HCT116 (cell line): ENCODE measurements at regions not wholly inside any gene's neighbourhood (a gene's known extent, or its start where the extent isn't known, plus 50 kb on each side); places are given as distances from the start of the nearest gene placed in this dataset.

Experiments used
- ATAC-seq: fragments of 200-7000 bp; cut with Tn5 transposase; 2 replicates; pipeline ENCODE4 v1.9.1; 2020; ENCODE audit warnings: mild to moderate bottlenecking, moderate library complexity
- BruUV-seq: library from RNA; stranded (reverse); fragments of 400-500 nt; replicated peaks from 2 replicates; lab custom pipeline; 2021; lab: Mats Ljungman, UMichigan
- CTCF ChIA-PET: fragments of 300-600 bp; sonication (Branson Sonifier 250); formaldehyde crosslinking; loops from one replicate; lab custom pipeline; 2021; ENCODE audit warnings: antibody characterized with exemption; lab: Charles Lee
- POLR2A ChIA-PET: fragments of 300-600, 350-600 bp; sonication (Branson Sonifier 250); formaldehyde crosslinking; loops from one replicate; lab custom pipeline; 2021; ENCODE audit warnings: antibody characterized with exemption; lab: Charles Lee
- RAD21 ChIA-PET, 2 experiments: fragments of 300-600 bp; sonication (Branson Sonifier 250); formaldehyde crosslinking; loops; one replicate each; lab custom pipeline; 2023; ENCODE audit warnings: low total read pairs in 2 of 2; ENCODE audit not compliant: uncharacterized antibody in 2 of 2, unreplicated experiment in 2 of 2, low non-redundant PET in 1 of 2; lab: Charles Lee
- DNase-seq: peaks from one replicate; pipeline ENCODE4 v3.0.0-alpha.2; 2010; ENCODE audit warnings: low read depth, low spot score
- H2AFZ ChIP-seq: fragments of 200-600 bp; shearing (Covaris generic), sonication (generic); 2 replicates; pipeline ENCODE4 v1.6.1; 2017; ENCODE audit warnings: low read depth, mixed run types, mixed read lengths, antibody characterized with exemption, low read length; ENCODE audit not compliant: poor library complexity, severe bottlenecking
- H3K27ac ChIP-seq: 2 replicates; pipeline ENCODE4 v1.5.1; 2012; ENCODE audit warnings: low read depth, low read length
- H3K27me3 ChIP-seq: fragments of 200-600 bp; sonication (generic); 2 replicates; pipeline ENCODE4 v1.6.1; 2016; ENCODE audit warnings: mixed run types, low read length, mixed read lengths; ENCODE audit not compliant: insufficient read depth
- H3K36me3 ChIP-seq, 2 experiments: fragments of 200-500 bp in 1 of 2; fragments of 200-600 bp in 1 of 2; sonication (Bioruptor generic) in 1 of 2; sonication (generic) in 1 of 2; 2 replicates each; pipeline versions ENCODE4 v1.5.1 to v1.6.1; 2014 to 2016; ENCODE audit warnings: low read length in 2 of 2, inconsistent platforms in 1 of 2, mixed read lengths in 1 of 2, mixed run types in 1 of 2; ENCODE audit not compliant: insufficient read depth in 2 of 2, control insufficient read depth in 1 of 2
- H3K4me1 ChIP-seq, 2 experiments: fragments of 200-600 bp in 1 of 2; sonication (generic) in 1 of 2; 2 replicates each; pipeline versions ENCODE4 v1.5.1 to v1.6.1; 2012 to 2017; ENCODE audit warnings: low read length in 2 of 2, inconsistent platforms in 1 of 2, mild to moderate bottlenecking in 1 of 2, mixed read lengths in 1 of 2, mixed run types in 1 of 2, moderate library complexity in 1 of 2; ENCODE audit not compliant: insufficient read depth in 2 of 2, control insufficient read depth in 1 of 2
- H3K4me2 ChIP-seq: fragments of 200-600 bp; sonication (generic); 2 replicates; pipeline ENCODE4 v1.6.1; 2017; ENCODE audit warnings: mixed run types, low read length, mixed read lengths
- H3K4me3 ChIP-seq, 2 experiments: fragments of 200-600 bp in 1 of 2; sonication (generic) in 1 of 2; replicated peaks in 1 of 2; 2 replicates each; pipeline ENCODE4 v1.5.1; 2011 to 2016; ENCODE audit warnings: low read length in 2 of 2, control low read depth in 1 of 2, low read depth in 1 of 2, mild to moderate bottlenecking in 1 of 2, mixed read lengths in 1 of 2, mixed run types in 1 of 2
- H3K79me2 ChIP-seq: fragments of 200-600 bp; sonication (generic); 2 replicates; pipeline ENCODE4 v1.6.1; 2017; ENCODE audit warnings: mild to moderate bottlenecking, mixed run types, low read length, moderate library complexity, mixed read lengths; ENCODE audit not compliant: insufficient read depth
- H3K9ac ChIP-seq: fragments of 200-600 bp; sonication (generic); 2 replicates; pipeline ENCODE4 v1.6.1; 2016; ENCODE audit warnings: low read length, mixed read lengths
- H3K9me2 ChIP-seq: fragments of 200-600 bp; sonication (generic), shearing (Covaris generic); 2 replicates; pipeline ENCODE4 v1.6.1; 2017; ENCODE audit warnings: mixed run types, mild to moderate bottlenecking, moderate library complexity; ENCODE audit not compliant: insufficient read depth
- H3K9me3 ChIP-seq, 2 experiments: fragments of 200-500 bp in 1 of 2; fragments of 200-600 bp in 1 of 2; sonication (Bioruptor generic) in 1 of 2; sonication (generic) in 1 of 2; 2 replicates each; pipeline ENCODE4 v1.6.1; 2014 to 2017; ENCODE audit warnings: low read length in 2 of 2, mixed read lengths in 2 of 2, inconsistent platforms in 1 of 2, low read depth in 1 of 2, mild to moderate bottlenecking in 1 of 2, mixed run types in 1 of 2, moderate library complexity in 1 of 2; ENCODE audit not compliant: control insufficient read depth in 1 of 2, insufficient read depth in 1 of 2
- H4K20me1 ChIP-seq: fragments of 200-600 bp; sonication (generic), shearing (Covaris generic); 2 replicates; pipeline ENCODE4 v1.6.1; 2017; ENCODE audit warnings: mixed run types, mild to moderate bottlenecking, moderate library complexity; ENCODE audit not compliant: insufficient read depth
- EGR1 ChIP-seq: IDR thresholded peaks from 2 replicates; pipeline ENCODE4 v1.6.1; 2012; ENCODE audit warnings: low read depth
- EZH2 ChIP-seq: fragments of 200-600 bp; sonication (generic); IDR thresholded peaks from 2 replicates; pipeline ENCODE4 v1.6.1; 2017; ENCODE audit warnings: antibody characterized with exemption, mixed run types
- POLR2A ChIP-seq: IDR thresholded peaks from 2 replicates; pipeline ENCODE4 v1.7.0; 2011; ENCODE audit warnings: borderline replicate concordance; ENCODE audit not compliant: insufficient read depth, insufficient read length; ENCODE audit errors: extremely low read depth
- POLR2AphosphoS5 ChIP-seq: IDR thresholded peaks from 2 replicates; pipeline ENCODE4 v1.6.1; 2011; ENCODE audit warnings: mild to moderate bottlenecking, low read depth, low read length, moderate library complexity
- RAD21 ChIP-seq: IDR thresholded peaks from 2 replicates; pipeline ENCODE4 v1.6.1; 2012; ENCODE audit warnings: low read depth, mild to moderate bottlenecking
- SP1 ChIP-seq: IDR thresholded peaks from 2 replicates; pipeline ENCODE4 v1.6.1; 2012; ENCODE audit warnings: low read depth
- SRF ChIP-seq: IDR thresholded peaks from 2 replicates; pipeline ENCODE4 v1.6.1; 2012; ENCODE audit warnings: low read depth
- YY1 ChIP-seq: IDR thresholded peaks from 2 replicates; pipeline ENCODE4 v1.6.1; 2011; ENCODE audit warnings: low read length, low read depth, moderate library complexity, mild to moderate bottlenecking; ENCODE audit not compliant: insufficient replicate concordance; ENCODE audit errors: extremely low read depth
- ZBTB33 ChIP-seq: IDR thresholded peaks from 2 replicates; pipeline ENCODE4 v1.6.1; 2011; ENCODE audit warnings: mild to moderate bottlenecking, low read length, moderate library complexity; ENCODE audit not compliant: insufficient replicate concordance; ENCODE audit errors: extremely low read depth
- ZFX ChIP-seq: fragments of 450-650 bp; IDR thresholded peaks from 2 replicates; pipeline ENCODE4 v1.6.1; 2017
- intact Hi-C: fragments of 100-400 bp; cut with micrococcal nuclease; formaldehyde crosslinking; loops from 2 replicates; pipeline ENCODE4 v1.10.0; 2022

- H3K4me2 ChIP-seq, result no peak overlapping the region
- no peaks in the 10 kb centered on the region for H3K36me3 ChIP-seq
- no peaks in the 10 kb centered on the region for H3K4me1 ChIP-seq
- no peak overlapping the region for H2AFZ ChIP-seq
- no peaks in the 10 kb centered on the region for H3K79me2 ChIP-seq
- no peak overlapping the region for H3K27ac ChIP-seq
- POLR2A ChIA-PET, result no interaction called here
- no peak overlapping the region for H3K4me3 ChIP-seq
- TF ChIP-seq POLR2A (no peak), ZBTB33 (no peak), SP1 (no peak), POLR2AphosphoS5 (no peak), YY1 (no peak), ZFX (no peak), RAD21 (no peak), SRF (no peak), EZH2 (no peak), EGR1 (no peak)
- TF ChIP-seq, all 23 proteins: peak for 0
- H4K20me1 ChIP-seq, result no peaks in the 10 kb centered on the region
- DNase-seq (no peak), ATAC-seq (no peak)
- no peaks in the 10 kb centered on the region for H3K9me2 ChIP-seq
- no peaks in the 10 kb centered on the region for H3K27me3 ChIP-seq
- no peaks in the 10 kb centered on the region for H3K9me3 ChIP-seq
- BruUV-seq, result no TSS peak
- no peak overlapping the region for H3K9ac ChIP-seq
- ChIA-PET RAD21 (no interaction called here), CTCF (no interaction called here)
- intact Hi-C loops, result no loop called here
These were observed 153.2 kb upstream of the NR2F2 start for GRCh38 chr15:96177279-96177678.
